SK-N-SH (cell line): ENCODE measurements at regions not wholly inside any gene's neighbourhood (a gene's known extent, or its start where the extent isn't known, plus 50 kb on each side); places are given as distances from the start of the nearest gene placed in this dataset.

Experiments used
- CTCF ChIA-PET: fragments of 300-600, 350-600 bp; formaldehyde crosslinking; extraction: SDS; loops from one replicate; lab custom pipeline; 2021; lab: Yijun Ruan, JAX
- POLR2A ChIA-PET: fragments of 350-600 bp; sonication (Branson Sonifier 250); formaldehyde crosslinking; extraction: SDS; loops from one replicate; lab custom pipeline; 2020; ENCODE audit warnings: antibody characterized with exemption, inconsistent platforms; lab: Yijun Ruan, JAX
- DNase-seq: peaks from one replicate; pipeline ENCODE4 v3.0.0; 2012
- H2AFZ ChIP-seq: fragments of 200-600 bp; sonication (generic); 2 replicates; pipeline ENCODE4 v1.8.1; 2016; ENCODE audit warnings: antibody characterized with exemption, mild to moderate bottlenecking, low read depth
- H3F3A ChIP-seq: fragments of 200-600 bp; sonication (generic); replicated peaks from 2 replicates; pipeline ENCODE3; 2016; ENCODE audit warnings: antibody characterized with exemption, mild to moderate bottlenecking; ENCODE audit not compliant: insufficient read depth
- H3K27ac ChIP-seq, 2 experiments: fragments of 200-500 bp in 1 of 2; fragments of 200-600 bp in 1 of 2; sonication (Bioruptor generic) in 1 of 2; sonication (generic), shearing (Covaris generic) in 1 of 2; 2 replicates each; pipeline versions ENCODE4 v1.5.1 to v1.6.1; 2014 to 2016; ENCODE audit warnings: low read depth in 2 of 2, inconsistent platforms in 1 of 2, low read length in 1 of 2, mild to moderate bottlenecking in 1 of 2, mixed read lengths in 1 of 2
- H3K27me3 ChIP-seq: fragments of 200-600 bp; sonication (generic), shearing (Covaris generic); 2 replicates; pipeline ENCODE4 v1.6.1; 2016; ENCODE audit warnings: mixed run types; ENCODE audit not compliant: insufficient read depth
- H3K36me3 ChIP-seq, 2 experiments: fragments of 200-500 bp in 1 of 2; fragments of 200-600 bp in 1 of 2; sonication (Bioruptor generic) in 1 of 2; sonication (generic) in 1 of 2; replicated peaks in 1 of 2; 2 replicates each; pipeline versions ENCODE3 to v1.5.1; 2014 to 2016; ENCODE audit warnings: low read length in 1 of 2, mild to moderate bottlenecking in 1 of 2; ENCODE audit not compliant: insufficient read depth in 2 of 2, control insufficient read depth in 1 of 2
- H3K4me1 ChIP-seq, 2 experiments: fragments of 200-500 bp in 1 of 2; fragments of 200-600 bp in 1 of 2; sonication (Bioruptor generic) in 1 of 2; sonication (generic), shearing (Covaris generic) in 1 of 2; 2 replicates each; pipeline versions ENCODE4 v1.5.1 to v1.6.1; 2014 to 2016; ENCODE audit warnings: low read depth in 1 of 2, low read length in 1 of 2, mixed run types in 1 of 2; ENCODE audit not compliant: insufficient read depth in 2 of 2, control insufficient read depth in 1 of 2
- H3K4me2 ChIP-seq: fragments of 200-600 bp; sonication (generic), shearing (Covaris generic); 2 replicates; pipeline ENCODE4 v1.6.1; 2017; ENCODE audit warnings: mixed run types
- H3K4me3 ChIP-seq, 2 experiments: fragments of 200-500 bp in 1 of 2; fragments of 200-600 bp in 1 of 2; sonication (Bioruptor generic) in 1 of 2; sonication (generic), shearing (Covaris generic) in 1 of 2; 2 replicates each; pipeline versions ENCODE4 v1.5.1 to v1.8.1; 2014 to 2016; ENCODE audit warnings: low read depth in 2 of 2, inconsistent platforms in 1 of 2, low read length in 1 of 2, mild to moderate bottlenecking in 1 of 2, mixed read lengths in 1 of 2, moderate library complexity in 1 of 2
- H3K79me2 ChIP-seq: fragments of 200-600 bp; sonication (generic); 2 replicates; pipeline ENCODE4 v1.8.1; 2017; ENCODE audit warnings: mild to moderate bottlenecking; ENCODE audit not compliant: insufficient read depth
- H3K9ac ChIP-seq: fragments of 200-600 bp; sonication (generic); 2 replicates; pipeline ENCODE4 v1.6.1; 2017; ENCODE audit warnings: mixed run types
- H3K9me2 ChIP-seq: fragments of 200-600 bp; sonication (generic); 2 replicates; pipeline ENCODE4 v1.6.1; 2017; ENCODE audit warnings: mixed run types
- H3K9me3 ChIP-seq: fragments of 200-600 bp; sonication (generic); 2 replicates; pipeline ENCODE4 v1.6.1; 2017; ENCODE audit warnings: mixed run types, mild to moderate bottlenecking, moderate library complexity
- H4K20me1 ChIP-seq: fragments of 200-600 bp; sonication (generic); 2 replicates; pipeline ENCODE4 v1.6.1; 2017; ENCODE audit warnings: mild to moderate bottlenecking, mixed run types; ENCODE audit not compliant: insufficient read depth
- CHD2 ChIP-seq: fragments of 150-350 bp; IDR thresholded peaks from 2 replicates; pipeline ENCODE4 v1.6.1; 2018; ENCODE audit warnings: low read length; ENCODE audit not compliant: partially characterized antibody
- ELF1 ChIP-seq: IDR thresholded peaks from 2 replicates; pipeline ENCODE4 v1.4.0; 2012
- FOXJ3 ChIP-seq: sonication (generic); formaldehyde crosslinking; IDR thresholded peaks from 2 replicates; pipeline ENCODE4 v1.5.1; 2020; ENCODE audit warnings: mild to moderate bottlenecking, missing genetic modification reagents
- GABPA ChIP-seq: IDR thresholded peaks from 2 replicates; pipeline ENCODE4 v1.4.0; 2012; ENCODE audit warnings: low read depth, mild to moderate bottlenecking
- GATA2 ChIP-seq: sonication (generic); formaldehyde crosslinking; IDR thresholded peaks from 2 replicates; pipeline ENCODE4 v1.5.0; 2020; ENCODE audit warnings: mild to moderate bottlenecking, missing genetic modification reagents
- JUND ChIP-seq: IDR thresholded peaks from 2 replicates; pipeline ENCODE4 v1.4.0; 2012
- MEF2A ChIP-seq: IDR thresholded peaks from 2 replicates; pipeline ENCODE4 v1.4.0; 2012; ENCODE audit warnings: low read depth, borderline replicate concordance
- MXI1 ChIP-seq: IDR thresholded peaks from 2 replicates; pipeline ENCODE4 v1.6.1; 2012; ENCODE audit warnings: mild to moderate bottlenecking, low read depth, low read length, improper control_type of control experiment
- NRF1 ChIP-seq: IDR thresholded peaks from 2 replicates; pipeline ENCODE4 v1.6.1; 2012; ENCODE audit warnings: low read depth, mild to moderate bottlenecking, low read length
- PBX3 ChIP-seq: IDR thresholded peaks from 2 replicates; pipeline ENCODE4; 2012
- RAD21 ChIP-seq: IDR thresholded peaks from 2 replicates; pipeline ENCODE4 v1.6.1; 2012; ENCODE audit warnings: mild to moderate bottlenecking, low read length
- SIN3A ChIP-seq: IDR thresholded peaks from 2 replicates; pipeline ENCODE4 v1.6.1; 2012; ENCODE audit warnings: low read depth, mild to moderate bottlenecking, low read length, moderate library complexity, borderline replicate concordance
- SMC3 ChIP-seq: IDR thresholded peaks from 2 replicates; pipeline ENCODE4 v1.6.1; 2012; ENCODE audit warnings: low read depth, low read length, improper control_type of control experiment
- TAF1 ChIP-seq: IDR thresholded peaks from 2 replicates; pipeline ENCODE4 v1.6.1; 2012; ENCODE audit warnings: low read depth, mild to moderate bottlenecking, low read length, moderate library complexity, borderline replicate concordance
- TEAD4 ChIP-seq: IDR thresholded peaks from 2 replicates; pipeline ENCODE4 v1.4.0; 2012; ENCODE audit warnings: mild to moderate bottlenecking, borderline replicate concordance; ENCODE audit not compliant: insufficient read depth
- USF2 ChIP-seq: fragments of 150-350 bp; IDR thresholded peaks from 2 replicates; pipeline ENCODE4 v1.6.1; 2017; ENCODE audit warnings: antibody characterized with exemption, low read length, low read depth, borderline replicate concordance
- YY1 ChIP-seq: IDR thresholded peaks from 2 replicates; pipeline ENCODE4 v1.4.0; 2012; ENCODE audit warnings: low read depth, mild to moderate bottlenecking
- ZBTB33 ChIP-seq: IDR thresholded peaks from 2 replicates; pipeline ENCODE4 v1.4.0; 2012; ENCODE audit warnings: low read depth, borderline replicate concordance
- WGBS: methylation state at CpG from one replicate; pipeline ENCODE4 v1.1.6; 2017; ENCODE audit warnings: low lambda C conversion rate; 5-methylcytosine and 5-hydroxymethylcytosine counted together

GRCh38 chr9:78463750-78464149, 166.8 kb downstream of the PSAT1 start:
- CTCF ChIA-PET = interaction anchor here (1.5 kb wide), 1 partner anchor 24 kb away, joined by 7 read pairs; no protein-coding TSS in a partner anchor

GRCh38 chr9:78468231-78468630, 171.3 kb downstream of the PSAT1 start:
- ChIA-PET CTCF (interaction anchor here (0.5 to 1.4 kb wide), 3 partner anchors 22 to 32 kb away, joined by 3 to 4 read pairs (median 4); no protein-coding TSS in a partner anchor), POLR2A (no interaction called here)
- Histone ChIP-seq H3K9me3 (no peaks in the 10 kb centered on the region), H3K4me1 (peaks cover 0 to 3% of the 10 kb centered on the region in 2 experiments; a peak in 1 of 4 replicates), H3K36me3 (no peaks in the 10 kb centered on the region), H3K27ac (no peak overlapping the region), H3F3A (peaks cover under 1% of the 10 kb centered on the region), H3K9me2 (no peaks in the 10 kb centered on the region), H3K79me2 (no peaks in the 10 kb centered on the region), H3K9ac (no peak overlapping the region), H3K27me3 (no peaks in the 10 kb centered on the region), H3K4me2 (no peak overlapping the region), H4K20me1 (no peaks in the 10 kb centered on the region), H2AFZ (no peak overlapping the region), H3K4me3 (no peak overlapping the region)
- DNase-seq = no peak
- 65% methylated on average over 7 of the region's 7 CpGs for WGBS
- TF ChIP-seq FOXJ3 (CRISPR knock-in tag) = no peak
- no peak for TF ChIP-seq SIN3A
- no peak for TF ChIP-seq JUND
- TF ChIP-seq GATA2 (CRISPR knock-in tag) = no peak
- TF ChIP-seq GABPA = no peak
- TF ChIP-seq TEAD4 = no peak
- TF ChIP-seq YY1 = no peak
- no peak for TF ChIP-seq USF2
- TF ChIP-seq ELF1 = no peak
- TF ChIP-seq MEF2A = no peak
- TF ChIP-seq SMC3 = no peak
- TF ChIP-seq MXI1 = no peak
- TF ChIP-seq PBX3 = no peak
- no peak for TF ChIP-seq CHD2
- TF ChIP-seq ZBTB33 = no peak
- no peak for TF ChIP-seq RAD21
- TF ChIP-seq TAF1 = no peak

More at GRCh38 chr9:78463750-78464149, 166.8 kb downstream of the PSAT1 start:
- Histone ChIP-seq H3K9me3 (no peaks in the 10 kb centered on the region), H3K9ac (no peak overlapping the region), H4K20me1 (no peaks in the 10 kb centered on the region), H3K27ac (no peak overlapping the region), H3K79me2 (no peaks in the 10 kb centered on the region), H3K27me3 (no peaks in the 10 kb centered on the region), H3K4me1 (peaks cover 0 to 3% of the 10 kb centered on the region in 2 experiments; a peak in 1 of 4 replicates), H2AFZ (no peak overlapping the region), H3F3A (peaks cover 6% of the 10 kb centered on the region), H3K4me2 (no peak overlapping the region), H3K4me3 (no peak overlapping the region), H3K9me2 (no peaks in the 10 kb centered on the region), H3K36me3 (no peaks in the 10 kb centered on the region)
- WGBS = 51% methylated on average over 3 of the region's 3 CpGs
- no peak for DNase-seq
- no peak for TF ChIP-seq NRF1
- no peak for TF ChIP-seq MEF2A
- TF ChIP-seq ZBTB33 = no peak
- TF ChIP-seq MXI1 = no peak
- POLR2A ChIA-PET = no interaction called here
